Right cardiac atrium (tissue), 5 donors: ENCODE measurements at regions not wholly inside any gene's neighbourhood (a gene's known extent, or its start where the extent isn't known, plus 50 kb on each side); places are given as distances from the start of the nearest gene placed in this dataset.
"Not testable (repeated sequence)": the region's sequence is repeated elsewhere in the genome, so short reads cannot be mapped to it uniquely, and the experiment has no call there.

Experiments
- ATAC-seq, 2 donors: fragments of 200-7000 bp; cut with Tn5 transposase; one replicate each; pipeline versions ENCODE4 v1.8.0 to v1.9.1; 2020; ENCODE audit warnings: moderate library complexity in 2 of 2, mild to moderate bottlenecking in 1 of 2
- DNase-seq, 3 donors: peaks; one replicate each; pipeline ENCODE4 v3.0.0-alpha.2; 2020
- H3K27ac ChIP-seq: one replicate; pipeline ENCODE4 v1.5.1; 2013; ENCODE audit warnings: mild to moderate bottlenecking, low read length, control low read depth, moderate library complexity
- H3K27me3 ChIP-seq: one replicate; pipeline ENCODE4 v1.6.1; 2013; ENCODE audit not compliant: control insufficient read depth, insufficient read depth
- H3K4me1 ChIP-seq: one replicate; pipeline ENCODE4 v1.6.1; 2013; ENCODE audit warnings: low read length; ENCODE audit not compliant: control insufficient read depth, insufficient read depth
- H3K4me3 ChIP-seq: one replicate; pipeline ENCODE4 v1.5.1; 2013; ENCODE audit warnings: low read length, control low read depth
- H3K9me3 ChIP-seq: one replicate; pipeline ENCODE4 v1.6.1; 2013; ENCODE audit warnings: low read length; ENCODE audit not compliant: control insufficient read depth
- WGBS: extraction: QIAGEN DNeasy Blood & Tissue Kit; methylation state at CpG from one replicate; pipeline ENCODE4 v1.1.7; 2013; 5-methylcytosine and 5-hydroxymethylcytosine counted together
- intact Hi-C, 4 donors: fragments of 100-400 bp; cut with DNase I; formaldehyde crosslinking; loops; one replicate each; pipeline versions ENCODE4 v1.11.0 to v1.14.0; 2022 to 2023
- donor health status: healthy with polysubstance abuse.
- donor health status: DM: no; HTN: yes; CAD: no.
- donor health status: DM: no; HTN: no; CAD: no.
- donor health status: DM: no; HTN: yes; CAD: no; lungs with severe emphysema.
- donor health status: DM: yes; HTN: yes; CAD: no.

DNA sequence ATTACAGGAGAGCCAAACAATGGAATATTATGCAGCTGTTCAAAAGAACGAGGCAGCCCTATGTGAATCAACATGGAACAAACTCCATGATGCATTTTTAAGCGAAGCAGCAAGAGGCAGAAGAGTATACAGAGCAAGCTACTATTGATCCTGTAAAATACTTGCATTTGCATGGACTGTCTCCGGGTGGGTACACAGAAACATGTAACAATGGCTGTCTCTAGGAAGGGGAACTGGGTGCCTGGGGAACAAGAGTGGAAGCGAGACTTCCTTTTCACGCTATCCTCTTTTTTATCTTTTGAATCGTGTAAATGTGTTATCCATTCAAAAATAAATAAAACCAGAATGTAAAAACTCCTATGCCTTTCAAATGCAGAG is 93.3 kb upstream of the SIRPA start:
- Histone ChIP-seq H3K4me3 (no peak overlapping the region), H3K4me1 (no peaks in the 10 kb centered on the region), H3K27ac (no peak overlapping the region), H3K9me3 (no peaks in the 10 kb centered on the region), H3K27me3 (no peaks in the 10 kb centered on the region)
- DNase-seq, result no peak
- 34% methylated on average over 6 of the region's 6 CpGs for WGBS
- ATAC-seq, result no peak
- intact Hi-C loops, result loop anchor here (2.0 to 10.0 kb wide), 5 partner anchors 90 to 143 kb away; partner anchors contain the start of gene SIRPA (in 3 of the 4)

DNA sequence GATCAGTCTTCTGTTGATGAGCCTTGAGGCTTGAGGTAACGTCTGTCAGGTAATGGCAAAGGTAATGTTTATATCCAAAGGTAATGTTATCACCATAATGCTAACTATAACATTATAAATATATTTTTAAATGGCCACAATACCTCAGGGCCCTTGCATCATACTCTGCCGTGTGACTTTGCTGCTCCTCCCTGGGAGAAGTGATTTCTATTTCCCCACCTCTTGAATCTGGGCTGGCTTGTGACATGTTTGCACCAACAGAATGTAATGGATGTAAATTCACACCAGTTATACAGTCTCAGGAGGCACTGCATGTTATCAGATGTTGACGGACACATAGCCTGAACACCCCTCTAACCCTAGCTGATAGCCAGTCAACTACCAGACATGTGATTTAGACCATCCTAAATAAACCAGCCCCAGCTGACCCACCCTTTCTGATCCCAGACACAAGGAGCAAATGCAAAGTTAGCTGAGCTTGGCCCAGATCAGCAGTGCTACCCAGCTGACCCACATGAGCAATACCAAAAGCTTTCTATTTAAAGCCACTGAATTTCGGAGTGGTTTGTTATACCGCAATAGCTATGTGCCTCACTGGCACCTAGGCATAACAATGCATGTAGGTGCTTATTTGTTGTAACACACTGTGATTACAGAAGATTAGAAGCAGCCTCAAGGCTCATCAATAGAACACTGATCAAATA is 93.8 kb upstream of the SIRPA start:
- 74% methylated on average over 5 of the region's 5 CpGs for WGBS
- no peak for ATAC-seq
- H3K4me1 ChIP-seq, result no peaks in the 10 kb centered on the region

DNA sequence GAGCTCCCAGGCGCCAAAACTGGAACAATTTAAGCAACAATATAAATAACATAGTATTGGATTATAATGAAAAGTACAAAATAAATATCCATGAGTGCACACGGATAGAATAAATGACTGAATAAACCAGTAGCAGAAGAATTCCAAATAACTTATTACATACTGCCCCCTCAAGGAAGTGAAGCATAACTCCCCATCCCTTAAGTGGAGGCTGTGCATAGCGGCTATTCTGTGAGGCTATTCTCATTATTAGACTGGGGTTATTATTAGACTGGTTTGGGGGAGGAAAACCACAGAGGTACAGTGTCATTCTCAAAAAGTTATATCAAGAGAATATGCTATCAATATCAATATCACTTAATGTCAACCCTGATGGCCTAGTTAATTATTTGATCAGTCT is 94.4 kb upstream of the SIRPA start:
- no peaks in the 10 kb centered on the region for H3K9me3 ChIP-seq
- intact Hi-C loops, result loop anchor here (5.0 to 10.0 kb wide), 4 partner anchors 92 to 144 kb away; partner anchors contain the start of gene SIRPA (in 2 of the 4)
- no peak for DNase-seq
- no peaks in the 10 kb centered on the region for H3K4me1 ChIP-seq
- ATAC-seq, result no peak
- H3K27ac ChIP-seq, result no peak overlapping the region
- H3K4me3 ChIP-seq, result no peak overlapping the region
- H3K27me3 ChIP-seq, result no peaks in the 10 kb centered on the region
- WGBS, result 27% methylated on average over 3 of the region's 3 CpGs

More for the DNA sequence above, 93.8 kb upstream of the SIRPA start:
- DNase-seq, result no peak
- intact Hi-C loops, result loop anchor here (5.0 to 10.0 kb wide), 4 partner anchors 91 to 143 kb away; partner anchors contain the start of gene SIRPA (in 2 of the 4)
- no peak overlapping the region for H3K4me3 ChIP-seq
- H3K27ac ChIP-seq, result no peak overlapping the region
- no peaks in the 10 kb centered on the region for H3K9me3 ChIP-seq
- no peaks in the 10 kb centered on the region for H3K27me3 ChIP-seq

DNA sequence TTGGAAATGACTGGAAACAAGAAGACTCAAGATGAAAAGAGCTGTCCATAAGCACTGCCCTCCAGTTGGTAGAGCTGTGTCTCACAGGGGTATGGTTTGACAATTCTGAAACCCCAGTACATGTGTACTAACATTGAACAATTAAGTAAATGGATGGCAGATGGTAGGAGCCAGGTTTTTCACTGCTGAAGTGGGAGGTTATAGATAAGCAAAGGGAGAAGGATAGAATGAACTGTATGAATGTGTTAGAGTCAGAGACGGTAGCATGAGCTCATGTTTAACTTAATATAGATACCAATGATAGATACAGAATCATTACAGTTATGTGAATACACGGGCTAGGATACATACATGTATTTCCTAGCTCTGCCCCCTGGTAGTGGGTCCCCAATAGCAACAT is 95.0 kb upstream of the SIRPA start:
- no peak for ATAC-seq
- DNase-seq, result no peak
- Histone ChIP-seq H3K4me3 (no peak overlapping the region), H3K27ac (no peak overlapping the region), H3K4me1 (no peaks in the 10 kb centered on the region), H3K27me3 (no peaks in the 10 kb centered on the region), H3K9me3 (no peaks in the 10 kb centered on the region)
- intact Hi-C loops, result loop anchor here (5.0 to 10.0 kb wide), 4 partner anchors 92 to 145 kb away; partner anchors contain the start of gene SIRPA (in 2 of the 4)
- WGBS, result 49% methylated on average over 2 of the region's 2 CpGs

DNA sequence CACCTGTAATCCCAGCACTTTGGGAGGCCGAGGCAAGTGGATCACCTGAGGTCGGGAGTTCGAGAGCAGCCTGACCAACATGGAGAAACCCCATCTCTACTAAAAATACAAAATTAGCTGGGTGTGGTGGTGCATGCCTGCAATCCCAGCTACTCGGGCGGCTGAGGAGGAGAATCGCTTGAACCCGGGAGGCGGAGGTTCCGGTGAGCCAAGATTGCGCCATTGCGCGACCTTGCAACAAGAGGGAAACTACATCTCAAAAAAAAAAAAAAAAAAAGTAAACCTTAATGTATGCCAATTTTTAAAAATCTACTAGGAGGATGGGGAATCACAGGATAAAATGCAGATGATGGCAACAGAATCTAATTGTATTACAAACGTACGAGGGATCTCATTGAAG is 95.5 kb upstream of the SIRPA start:
- H3K4me1 ChIP-seq, H3K27me3 ChIP-seq, H3K27ac ChIP-seq, ATAC-seq, H3K9me3 ChIP-seq, H3K4me3 ChIP-seq: not testable (repeated sequence)
- peak in 1 of 3 donors; percentile 61 for DNase-seq
- intact Hi-C loops, result loop anchor here (5.0 to 10.0 kb wide), 4 partner anchors 93 to 145 kb away; partner anchors contain the start of gene SIRPA (in 2 of the 4)
- WGBS, result 86% methylated on average over 14 of the region's 14 CpGs

DNA sequence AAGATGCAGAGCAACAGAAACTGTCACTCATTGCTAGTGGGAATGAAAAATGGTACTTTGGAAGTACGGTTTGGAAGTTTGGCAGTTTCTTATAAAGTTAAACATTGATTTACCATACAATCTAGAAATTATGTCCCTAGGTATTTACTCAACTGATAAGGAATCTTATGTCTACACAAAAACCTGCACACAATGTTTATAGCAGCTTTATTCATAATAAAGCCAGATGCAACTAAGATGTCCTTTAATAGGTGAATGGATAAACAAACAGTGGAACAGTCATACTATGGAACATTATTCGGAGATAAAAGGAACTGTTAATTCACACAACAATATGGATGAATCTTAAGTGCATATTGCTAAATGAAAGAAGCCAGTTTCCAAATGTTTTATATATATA is 96.2 kb upstream of the SIRPA start:
- ATAC-seq (no peak), DNase-seq (no peak)
- intact Hi-C loops, result no loop called here
- Histone ChIP-seq H3K27me3 (no peaks in the 10 kb centered on the region), H3K9me3 (no peaks in the 10 kb centered on the region), H3K4me3 (no peak overlapping the region), H3K27ac (no peak overlapping the region), H3K4me1 (no peaks in the 10 kb centered on the region)
- 79% methylated on average over 2 of the region's 2 CpGs for WGBS

DNA sequence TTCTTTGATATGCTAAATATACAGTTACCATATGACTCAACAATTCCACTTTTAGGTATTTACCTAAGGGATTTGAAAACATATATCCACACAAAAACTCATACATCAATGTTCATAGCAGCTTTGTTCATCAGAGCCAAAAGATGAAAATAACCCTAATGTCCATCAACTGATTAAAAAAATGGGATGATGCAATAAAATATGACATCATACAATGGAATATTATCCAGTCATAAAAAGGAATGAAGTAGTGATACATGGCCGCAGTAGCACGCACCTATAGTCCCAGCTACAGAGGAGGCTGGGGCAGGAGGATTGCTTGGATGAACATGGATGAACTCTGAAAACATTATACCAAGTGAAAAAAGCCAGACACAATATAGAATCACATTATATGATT is 101.4 kb upstream of the SIRPA start:
- Histone ChIP-seq H3K4me1 (no peaks in the 10 kb centered on the region), H3K27ac (no peak overlapping the region), H3K4me3 (no peak overlapping the region), H3K9me3 (no peaks in the 10 kb centered on the region), H3K27me3 (no peaks in the 10 kb centered on the region)
- ATAC-seq (no peak), DNase-seq (no peak)
- intact Hi-C loops, result no loop called here
- 93% methylated on average over 2 of the region's 2 CpGs for WGBS

DNA sequence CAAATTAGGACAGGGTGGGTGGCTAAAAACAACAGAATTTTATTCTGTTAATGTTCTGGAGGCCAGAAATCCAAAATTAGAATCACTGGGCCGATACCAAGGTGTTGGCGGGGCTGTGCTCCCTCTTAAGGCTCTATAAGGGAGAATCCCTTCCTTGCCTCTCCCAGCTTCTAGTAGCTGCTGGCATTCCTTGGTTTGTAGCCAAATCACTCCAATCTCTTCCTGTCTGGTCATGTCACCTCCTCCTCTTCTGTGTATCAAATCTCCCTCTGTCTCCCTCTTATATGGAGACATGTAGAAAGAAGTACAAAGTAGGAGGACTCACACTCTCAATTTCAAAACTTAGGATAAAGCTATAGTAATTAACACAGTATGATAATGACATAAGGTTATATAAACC is 102.9 kb upstream of the SIRPA start:
- Histone ChIP-seq H3K27me3 (no peaks in the 10 kb centered on the region), H3K4me3 (no peak overlapping the region), H3K9me3 (no peaks in the 10 kb centered on the region), H3K27ac (no peak overlapping the region), H3K4me1 (no peaks in the 10 kb centered on the region)
- intact Hi-C loops, result no loop called here
- DNase-seq (no peak), ATAC-seq (peak in 1 of 2 donors; percentile 57)
- 55% methylated on average over 2 of the region's 2 CpGs for WGBS

DNA sequence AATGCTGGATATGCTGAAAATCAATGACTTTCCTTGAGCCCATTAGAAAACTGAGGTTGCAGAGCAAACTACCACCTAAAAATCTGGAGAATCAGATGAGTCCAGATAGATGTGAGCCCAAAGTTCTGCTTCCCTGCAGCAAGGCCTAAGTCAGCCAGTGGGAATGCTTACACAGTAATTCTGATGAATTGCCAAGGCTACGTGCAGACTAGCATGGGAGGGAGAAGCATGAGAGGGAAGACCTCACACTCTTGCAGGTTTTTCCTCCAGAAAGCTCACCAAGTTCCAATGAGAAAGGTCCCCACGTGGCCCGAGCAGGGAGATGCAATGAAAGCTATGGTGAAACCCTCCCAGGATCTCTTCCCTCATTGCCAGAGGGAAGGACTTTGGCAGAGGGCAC is 104.8 kb upstream of the SIRPA start:
- Histone ChIP-seq H3K4me3 (no peak overlapping the region), H3K27me3 (no peaks in the 10 kb centered on the region), H3K9me3 (no peaks in the 10 kb centered on the region), H3K27ac (no peak overlapping the region), H3K4me1 (no peaks in the 10 kb centered on the region)
- 42% methylated on average over 3 of the region's 3 CpGs for WGBS
- intact Hi-C loops, result no loop called here
- ATAC-seq, result no peak
- no peak for DNase-seq

DNA sequence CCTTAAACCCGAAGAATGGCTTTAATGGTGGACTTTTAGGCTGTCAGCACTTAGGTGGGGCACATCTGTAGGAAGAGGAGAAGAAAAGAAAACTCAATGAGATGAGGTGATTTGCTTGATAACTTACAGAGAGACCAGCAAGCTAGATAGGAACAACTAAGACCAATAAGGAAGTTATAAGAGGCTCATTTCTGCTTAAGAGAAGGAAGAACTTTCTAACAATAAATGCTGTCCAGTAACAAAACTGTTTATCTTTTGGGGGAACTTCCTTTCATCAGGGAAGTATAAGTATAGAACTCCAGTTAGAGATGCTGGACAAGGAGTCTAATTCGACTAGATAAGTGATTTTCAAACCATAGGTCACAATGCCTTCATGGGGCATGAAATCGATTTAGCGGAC is 107.2 kb upstream of the SIRPA start:
- WGBS, result 72% methylated on average over 4 of the region's 4 CpGs
- intact Hi-C loops, result no loop called here
- H3K27me3 ChIP-seq, result no peaks in the 10 kb centered on the region
- H3K27ac ChIP-seq, result no peak overlapping the region
- DNase-seq, result no peak
- ATAC-seq, result no peak
- no peaks in the 10 kb centered on the region for H3K9me3 ChIP-seq
- H3K4me1 ChIP-seq, result no peaks in the 10 kb centered on the region
- H3K4me3 ChIP-seq, result no peak overlapping the region

DNA sequence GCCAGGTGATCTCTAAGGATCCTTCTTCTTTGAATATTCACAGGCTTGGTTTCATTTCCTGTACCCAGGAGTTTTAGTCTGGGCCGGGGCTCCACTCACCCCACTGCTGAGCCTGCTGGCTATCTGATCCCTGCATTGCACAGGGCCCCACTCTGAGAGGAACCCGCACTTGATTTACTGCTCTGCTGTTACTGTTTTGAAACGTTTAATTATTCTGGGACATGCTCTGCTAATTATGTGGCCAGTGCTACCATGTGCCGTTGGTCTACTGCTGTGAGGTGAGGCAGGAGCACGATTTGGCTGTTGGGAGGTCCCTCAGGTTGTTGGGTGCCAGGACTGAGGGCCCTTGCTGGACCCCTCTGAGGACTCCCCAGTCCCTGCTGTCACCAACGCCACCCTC is 108.7 kb upstream of the SIRPA start:
- H3K4me3 ChIP-seq, result no peak overlapping the region
- H3K9me3 ChIP-seq, result no peaks in the 10 kb centered on the region
- intact Hi-C loops, result no loop called here
- H3K27me3 ChIP-seq, result no peaks in the 10 kb centered on the region
- WGBS, result 56% methylated on average over 6 of the region's 6 CpGs
- no peaks in the 10 kb centered on the region for H3K4me1 ChIP-seq
- H3K27ac ChIP-seq, result no peak overlapping the region
- ATAC-seq, result no peak
- no peak for DNase-seq
